SK-N-SH treated with all-trans-retinoic acid at 6 μM for 48 hours (cell line): ENCODE measurements at regions not wholly inside any gene's neighbourhood (a gene's known extent, or its start where the extent isn't known, plus 50 kb on each side); places are given as distances from the start of the nearest gene placed in this dataset.

Experiments used
- ATAC-seq: fragments of 200-7000 bp; cut with Tn5 transposase; 3 replicates; pipeline ENCODE4 v1.9.1; 2020; ENCODE audit warnings: mild to moderate bottlenecking, moderate library complexity
- ARNTL ChIP-seq: fragments of 450-650 bp; formaldehyde crosslinking; IDR thresholded peaks from 2 replicates; pipeline ENCODE4 v1.5.0; 2020; ENCODE audit warnings: low read depth, mild to moderate bottlenecking, moderate library complexity, borderline replicate concordance
- CREB5 ChIP-seq: fragments of 250-450 bp; sonication (Bioruptor Pico); IDR thresholded peaks from 2 replicates; pipeline ENCODE4 v1.5.1; 2020; ENCODE audit warnings: low read depth, mild to moderate bottlenecking, moderate library complexity
- CSDC2 ChIP-seq: fragments of 250-450 bp; sonication (Bioruptor Pico); IDR thresholded peaks from 2 replicates; pipeline ENCODE4 v1.5.0; 2020; ENCODE audit warnings: mild to moderate bottlenecking, moderate library complexity
- CSRNP3 ChIP-seq: fragments of 250-450 bp; sonication (Bioruptor Pico); IDR thresholded peaks from 2 replicates; pipeline ENCODE4 v1.5.1; 2021; ENCODE audit warnings: mild to moderate bottlenecking, moderate library complexity
- ESRRG ChIP-seq: fragments of 250-450 bp; sonication (Bioruptor Pico); IDR thresholded peaks from 2 replicates; pipeline ENCODE4 v1.6.1; 2021; ENCODE audit warnings: mild to moderate bottlenecking
- GLIS3 ChIP-seq: fragments of 250-450 bp; sonication (Bioruptor Pico); IDR thresholded peaks from 2 replicates; pipeline ENCODE4 v1.5.0; 2020; ENCODE audit warnings: mild to moderate bottlenecking, moderate library complexity
- ISL1 ChIP-seq: fragments of 250-450 bp; sonication (Bioruptor Pico); IDR thresholded peaks from 2 replicates; pipeline ENCODE4 v2.1.2; 2022; ENCODE audit warnings: mild to moderate bottlenecking, moderate library complexity
- OSR1 ChIP-seq: fragments of 250-450 bp; sonication (Bioruptor Pico); IDR thresholded peaks from 2 replicates; pipeline ENCODE4 v1.8.0; 2022; ENCODE audit warnings: moderate library complexity, mild to moderate bottlenecking, inconsistent platforms
- PATZ1 ChIP-seq: fragments of 250-450 bp; sonication (Bioruptor Pico); IDR thresholded peaks from 2 replicates; pipeline ENCODE4 v1.8.0; 2020; ENCODE audit warnings: mild to moderate bottlenecking, moderate library complexity, borderline replicate concordance
- POU6F1 ChIP-seq: fragments of 250-450 bp; sonication (Bioruptor Pico); IDR thresholded peaks from 2 replicates; pipeline ENCODE4 v1.8.0; 2021; ENCODE audit warnings: low read depth, mild to moderate bottlenecking, moderate library complexity, borderline replicate concordance
- RARB ChIP-seq: fragments of 250-450 bp; sonication (Bioruptor Pico); IDR thresholded peaks from 2 replicates; pipeline ENCODE4 v1.8.0; 2021; ENCODE audit warnings: mild to moderate bottlenecking, moderate library complexity
- SNAI2 ChIP-seq: fragments of 250-450 bp; sonication (Bioruptor Pico); IDR thresholded peaks from 2 replicates; pipeline ENCODE4 v1.5.0; 2020; ENCODE audit warnings: mild to moderate bottlenecking, moderate library complexity
- TCF4 ChIP-seq: fragments of 250-450 bp; sonication (Bioruptor Pico); IDR thresholded peaks from 2 replicates; pipeline ENCODE4 v1.8.0; 2021; ENCODE audit warnings: mild to moderate bottlenecking, moderate library complexity, borderline replicate concordance
- TOX ChIP-seq: fragments of 250-450 bp; sonication (Bioruptor Pico); IDR thresholded peaks from 2 replicates; pipeline ENCODE4 v1.8.0; 2021; ENCODE audit warnings: mild to moderate bottlenecking, moderate library complexity, borderline replicate concordance
- TSHZ2 ChIP-seq: fragments of 250-450 bp; sonication (Bioruptor Pico); IDR thresholded peaks from 2 replicates; pipeline ENCODE4 v1.5.0; 2020; ENCODE audit warnings: mild to moderate bottlenecking, moderate library complexity
- ZC3H10 ChIP-seq: fragments of 250-450 bp; sonication (Bioruptor Pico); IDR thresholded peaks from 2 replicates; pipeline ENCODE4 v1.5.1; 2021; ENCODE audit warnings: mild to moderate bottlenecking, moderate library complexity
- ZFP3 ChIP-seq: fragments of 250-450 bp; sonication (Bioruptor Pico); IDR thresholded peaks from 2 replicates; pipeline ENCODE4 v1.5.0; 2020; ENCODE audit warnings: mild to moderate bottlenecking, moderate library complexity
- ZFP30 ChIP-seq: fragments of 450-650 bp; formaldehyde crosslinking; IDR thresholded peaks from 2 replicates; pipeline ENCODE4 v1.5.0; 2022; ENCODE audit warnings: mild to moderate bottlenecking, moderate library complexity
- ZNF565 ChIP-seq: fragments of 450-650 bp; formaldehyde crosslinking; conservative IDR thresholded peaks from 2 replicates; pipeline ENCODE4 v1.5.0; 2020; ENCODE audit warnings: low read depth, mild to moderate bottlenecking, moderate library complexity
- ZNF70 ChIP-seq: fragments of 450-650 bp; formaldehyde crosslinking; IDR thresholded peaks from 2 replicates; pipeline ENCODE4 v1.5.0; 2020; ENCODE audit warnings: mild to moderate bottlenecking, moderate library complexity
- ZNF8 ChIP-seq: fragments of 450-650 bp; formaldehyde crosslinking; IDR thresholded peaks from 2 replicates; pipeline ENCODE4 v1.5.0; 2020; ENCODE audit warnings: mild to moderate bottlenecking, moderate library complexity

- TF ChIP-seq ZC3H10 (CRISPR knock-in tag) (no peak), RARB (CRISPR knock-in tag) (no peak), CSDC2 (CRISPR knock-in tag) (no peak), TCF4 (no peak), ZFP3 (CRISPR knock-in tag) (no peak), SNAI2 (CRISPR knock-in tag) (no peak), POU6F1 (no peak), TSHZ2 (CRISPR knock-in tag) (no peak), ZNF565 (CRISPR knock-in tag) (no peak), ARNTL (no peak), CREB5 (CRISPR knock-in tag) (no peak), ZNF8 (CRISPR knock-in tag) (no peak)
- ATAC-seq: no peak
Measured at GRCh38 chr3:135690664-135691063, 274.9 kb upstream of the PPP2R3A start.

GRCh38 chr3:135691240-135691639 is 274.3 kb upstream of the PPP2R3A start:
- ATAC-seq: no peak
- TF ChIP-seq ESRRG (no peak), ZC3H10 (CRISPR knock-in tag) (no peak)

GRCh38 chr3:135694142-135694541 is 271.4 kb upstream of the PPP2R3A start:
- no peak for ATAC-seq
- TF ChIP-seq ZNF70 (CRISPR knock-in tag) (no peak), OSR1 (CRISPR knock-in tag) (no peak), CSRNP3 (CRISPR knock-in tag) (no peak), ZNF565 (CRISPR knock-in tag) (no peak), ISL1 (CRISPR knock-in tag) (no peak)

- TF ChIP-seq TOX (CRISPR knock-in tag) (no peak), ZFP30 (CRISPR knock-in tag) (no peak), GLIS3 (CRISPR knock-in tag) (no peak), OSR1 (CRISPR knock-in tag) (no peak), ZNF8 (CRISPR knock-in tag) (no peak), RARB (CRISPR knock-in tag) (no peak), ZNF565 (CRISPR knock-in tag) (no peak), ZNF70 (CRISPR knock-in tag) (no peak), SNAI2 (CRISPR knock-in tag) (no peak), PATZ1 (CRISPR knock-in tag) (no peak), ESRRG (no peak), POU6F1 (no peak), CREB5 (CRISPR knock-in tag) (no peak)
- TF ChIP-seq, all 23 proteins: peak for 0
- ATAC-seq: no peak
Measured at GRCh38 chr3:135699741-135700140, 265.8 kb upstream of the PPP2R3A start.
